Ovary (tissue), 3 donors: ENCODE measurements at regions not wholly inside any gene's neighbourhood (a gene's known extent, or its start where the extent isn't known, plus 50 kb on each side); places are given as distances from the start of the nearest gene placed in this dataset.

Experiments
- EP300 ChIP-seq: sonication (generic); formaldehyde crosslinking; IDR thresholded peaks from one replicate; pipeline ENCODE4 v1.6.1; 2017; ENCODE audit warnings: antibody characterized with exemption
- POLR2A ChIP-seq: fragments of 450-650 bp; IDR thresholded peaks from one replicate; pipeline ENCODE4 v1.6.1; 2017; ENCODE audit warnings: antibody characterized with exemption, mild to moderate bottlenecking, moderate library complexity
- TF ChIP-seq, protein P1 (sequence below), 3 donors: fragments of 450-650 bp in 2 of 3; fragments of 200-600 bp in 1 of 3; IDR thresholded peaks; one replicate each; pipeline versions ENCODE4 v1.5.1 to v1.8.0; 2016 to 2022; ENCODE audit warnings: antibody characterized with exemption in 3 of 3, mild to moderate bottlenecking in 1 of 3
- donor health status: DM: no; HTN: no; CAD: no.

DNA sequence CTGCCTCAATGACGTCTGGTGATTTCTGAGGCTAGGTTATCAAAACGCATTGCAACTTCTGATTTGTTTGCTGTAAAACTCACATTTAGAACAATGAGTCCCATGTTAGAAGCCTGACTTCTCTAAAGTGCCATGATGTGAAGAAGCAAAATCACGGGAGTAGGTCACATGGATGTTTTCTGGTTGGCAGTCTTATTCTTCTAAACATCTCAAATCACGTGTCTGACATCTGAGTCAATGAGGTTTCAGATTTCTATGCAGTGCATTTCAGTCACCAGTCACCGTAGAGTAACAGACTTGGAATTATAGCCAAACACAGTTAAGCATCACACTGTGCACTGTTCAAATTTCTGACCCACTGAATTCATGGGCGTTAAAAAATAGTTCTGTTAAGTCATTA lies 482.1 kb downstream of the TMA16 start:
- TF ChIP-seq, protein P1, sequence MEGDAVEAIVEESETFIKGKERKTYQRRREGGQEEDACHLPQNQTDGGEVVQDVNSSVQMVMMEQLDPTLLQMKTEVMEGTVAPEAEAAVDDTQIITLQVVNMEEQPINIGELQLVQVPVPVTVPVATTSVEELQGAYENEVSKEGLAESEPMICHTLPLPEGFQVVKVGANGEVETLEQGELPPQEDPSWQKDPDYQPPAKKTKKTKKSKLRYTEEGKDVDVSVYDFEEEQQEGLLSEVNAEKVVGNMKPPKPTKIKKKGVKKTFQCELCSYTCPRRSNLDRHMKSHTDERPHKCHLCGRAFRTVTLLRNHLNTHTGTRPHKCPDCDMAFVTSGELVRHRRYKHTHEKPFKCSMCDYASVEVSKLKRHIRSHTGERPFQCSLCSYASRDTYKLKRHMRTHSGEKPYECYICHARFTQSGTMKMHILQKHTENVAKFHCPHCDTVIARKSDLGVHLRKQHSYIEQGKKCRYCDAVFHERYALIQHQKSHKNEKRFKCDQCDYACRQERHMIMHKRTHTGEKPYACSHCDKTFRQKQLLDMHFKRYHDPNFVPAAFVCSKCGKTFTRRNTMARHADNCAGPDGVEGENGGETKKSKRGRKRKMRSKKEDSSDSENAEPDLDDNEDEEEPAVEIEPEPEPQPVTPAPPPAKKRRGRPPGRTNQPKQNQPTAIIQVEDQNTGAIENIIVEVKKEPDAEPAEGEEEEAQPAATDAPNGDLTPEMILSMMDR (IDR thresholded peaks at IDR 0.05), result no peak
- TF ChIP-seq POLR2A, result no peak
- no peak for TF ChIP-seq EP300
